ENCODE measurements at regions not wholly inside any gene's neighbourhood (a gene's known extent, or its start where the extent isn't known, plus 50 kb on each side); places are given as distances from the start of the nearest gene placed in this dataset.

GRCh38 chr16:5603836-5604235 lies 506.2 kb upstream of the EEF2KMT start:
- no peak for DNase-seq (ENCODE audit: low read depth in 2 of 2)

GRCh38 chr16:5601957-5602356 lies 504.4 kb upstream of the EEF2KMT start:
- DNase-seq (ENCODE audit: low read depth in 2 of 2): no peak

- no peak for DNase-seq (ENCODE audit: low read depth in 2 of 2)
Measured at GRCh38 chr16:5598793-5599192, 501.2 kb upstream of the EEF2KMT start.

GRCh38 chr16:5595849-5596248 lies 498.3 kb upstream of the EEF2KMT start:
- DNase-seq (ENCODE audit: low read depth in 2 of 2): no peak

GRCh38 chr16:5590416-5590815 lies 492.8 kb upstream of the EEF2KMT start:
- DNase-seq (ENCODE audit: low read depth in 2 of 2): no peak

GRCh38 chr16:5589812-5590373 lies 492.3 kb upstream of the EEF2KMT start:
- DNase-seq (ENCODE audit: low read depth in 2 of 2): no peak

GRCh38 chr16:5584109-5584508 lies 486.5 kb upstream of the EEF2KMT start:
- no peak for DNase-seq (ENCODE audit: low read depth in 2 of 2)

GRCh38 chr16:5582529-5582928 lies 484.9 kb upstream of the EEF2KMT start:
- no peak for DNase-seq (ENCODE audit: low read depth in 2 of 2)

- no peak for DNase-seq (ENCODE audit: low read depth in 2 of 2)
Measured at GRCh38 chr16:5581908-5582307, 484.3 kb upstream of the EEF2KMT start.

GRCh38 chr16:5581428-5581827 lies 483.8 kb upstream of the EEF2KMT start:
- DNase-seq (ENCODE audit: low read depth in 2 of 2): no peak

GRCh38 chr16:5580772-5581171 lies 483.2 kb upstream of the EEF2KMT start:
- no peak for DNase-seq (ENCODE audit: low read depth in 2 of 2)

GRCh38 chr16:5580296-5580695 lies 482.7 kb upstream of the EEF2KMT start:
- DNase-seq (ENCODE audit: low read depth in 2 of 2): no peak

GRCh38 chr16:5578980-5579379 lies 481.4 kb upstream of the EEF2KMT start:
- DNase-seq (ENCODE audit: low read depth in 2 of 2): no peak

- no peak for DNase-seq (ENCODE audit: low read depth in 2 of 2)
Measured at GRCh38 chr16:5577463-5577862, 479.9 kb upstream of the EEF2KMT start.

- DNase-seq (ENCODE audit: low read depth in 2 of 2): no peak
Measured at GRCh38 chr16:5575646-5576245, 478.2 kb upstream of the EEF2KMT start.

- DNase-seq (ENCODE audit: low read depth in 2 of 2): no peak
Measured at GRCh38 chr16:5575121-5575520, 477.5 kb upstream of the EEF2KMT start.

- DNase-seq (ENCODE audit: low read depth in 2 of 2): no peak
Measured at GRCh38 chr16:5572056-5572455, 474.5 kb upstream of the EEF2KMT start.

GRCh38 chr16:5571446-5571845 lies 473.9 kb upstream of the EEF2KMT start:
- no peak for DNase-seq (ENCODE audit: low read depth in 2 of 2)

GRCh38 chr16:5561800-5562199 lies 464.2 kb upstream of the EEF2KMT start:
- DNase-seq (ENCODE audit: low read depth in 2 of 2): no peak

GRCh38 chr16:5560084-5560483 lies 462.5 kb upstream of the EEF2KMT start:
- DNase-seq (ENCODE audit: low read depth in 2 of 2): no peak

GRCh38 chr16:5557966-5558365 lies 460.4 kb upstream of the EEF2KMT start:
- DNase-seq (ENCODE audit: low read depth in 2 of 2): no peak

- no peak for DNase-seq (ENCODE audit: low read depth in 2 of 2)
Measured at GRCh38 chr16:5557448-5557847, 459.9 kb upstream of the EEF2KMT start.

- no peak for DNase-seq (ENCODE audit: low read depth in 2 of 2)
Measured at GRCh38 chr16:5556158-5556810, 458.7 kb upstream of the EEF2KMT start.

- DNase-seq (ENCODE audit: low read depth in 2 of 2): no peak
Measured at GRCh38 chr16:5551909-5552308, 454.3 kb upstream of the EEF2KMT start.

Data from stimulated activated CD4-positive, alpha-beta T cell treated with anti-CD3 and anti-CD28 coated beads, Interleukin-15, amount 100 ng/mL, for 48 hours (primary cell).